Heart right ventricle (tissue), 16 donors: ENCODE measurements at regions not wholly inside any gene's neighbourhood (a gene's known extent, or its start where the extent isn't known, plus 50 kb on each side); places are given as distances from the start of the nearest gene placed in this dataset.
A peak's percentile ranks its signal among the peaks of the same experiment; 100 is the strongest.

ENCODE experiments used
- ATAC-seq, 8 donors: fragments of 200-7000 bp; cut with Tn5 transposase; one replicate each; pipeline ENCODE4 v1.9.1; 2020; ENCODE audit warnings: mild to moderate bottlenecking in 8 of 8, moderate library complexity in 8 of 8, moderate number of reproducible peaks in 1 of 8
- DNase-seq, 2 donors: peaks; one replicate each; pipeline ENCODE4 v3.0.0-alpha.2; 2020
- H3K27ac ChIP-seq, 10 donors: fragments of 200-600 bp; sonication (generic) in 2 of 10; one replicate each; pipeline versions ENCODE4 v1.5.0 to v1.8.0; 2020 to 2022; ENCODE audit warnings: mild to moderate bottlenecking in 3 of 10
- H3K27me3 ChIP-seq, 7 donors: fragments of 200-600 bp; one replicate each; pipeline ENCODE4 v1.8.0; 2021 to 2022; ENCODE audit warnings: mild to moderate bottlenecking in 2 of 7
- H3K36me3 ChIP-seq, 9 donors: fragments of 200-600 bp; sonication (generic) in 1 of 9; one replicate each; pipeline versions ENCODE4 v1.5.0 to v1.8.0; 2020 to 2022; ENCODE audit warnings: mild to moderate bottlenecking in 2 of 9
- H3K4me1 ChIP-seq, 9 donors: fragments of 200-600 bp; sonication (generic) in 1 of 9; one replicate each; pipeline versions ENCODE4 v1.5.0 to v1.8.0; 2020 to 2022; ENCODE audit warnings: mild to moderate bottlenecking in 4 of 9
- H3K4me3 ChIP-seq, 10 donors: fragments of 200-600 bp; sonication (generic) in 2 of 10; one replicate each; pipeline versions ENCODE4 v1.5.0 to v1.8.0; 2020 to 2022; ENCODE audit warnings: mild to moderate bottlenecking in 7 of 10, moderate library complexity in 2 of 10
- H3K9me3 ChIP-seq, 11 donors: fragments of 200-600 bp in 10 of 11; sonication (generic) in 2 of 11; one replicate each; pipeline versions ENCODE4 v1.5.0 to v1.8.0; 2013 to 2022; ENCODE audit warnings: mild to moderate bottlenecking in 2 of 11, control low read depth in 1 of 11, moderate library complexity in 1 of 11
- CTCF ChIP-seq, 9 donors: fragments of 200-600 bp; sonication (generic) in 2 of 9; IDR thresholded peaks; one replicate each; pipeline versions ENCODE4 v1.5.0 to v1.8.0; 2021 to 2022; ENCODE audit warnings: antibody characterized with exemption in 9 of 9, mild to moderate bottlenecking in 5 of 9, moderate library complexity in 1 of 9
- WGBS, 2 donors: extraction: QIAGEN DNeasy Blood & Tissue Kit; methylation state at CpG; one replicate each; pipeline ENCODE4 v1.1.7; 2013; ENCODE audit warnings: inconsistent platforms in 1 of 2; 5-methylcytosine and 5-hydroxymethylcytosine counted together
- intact Hi-C, 10 donors: fragments of 100-400 bp; cut with DNase I; formaldehyde crosslinking; loops; one replicate each; pipeline versions ENCODE4 v1.11.1 to v1.14.2; 2022
- donor health status: Arrhythmogenic right ventricular cardiomyopathy.
- donor health status: ischemic (EF 13 %, LVEDD 7.1; RV severe dilation, severe dysfunction).
- donor health status: healthy with polysubstance abuse.
- donor health status: DM: no; HTN: yes; CAD: no.
- donor health status: DM: no; HTN: no; CAD: no.
- donor health status: ischemic (EF 25% LVEDD 6.9; RV normal size, moderate dysfunction).
- donor health status: ischemic (EF 25% LVEDD 5.7; RV mildly dilated, moderate dysfunction).
- donor health status: healthy.
- donor health status: DM: yes; HTN: yes; CAD: no.
- donor health status: Ischemic cardiomyopathy.
- donor health status: ischemic (EF 35%, LVEDD 5.7; RV mildly dilated, moderate dysfunction).
- donor health status: nonischemic (EF 11% LVEDD 7.7; RV severe dilation, severe dysfunction).
- donor health status: DM: yes; HTN: yes; CAD: no.
- donor health status: PGD.
- donor health status: ischemic (EF 29% LVEDD 5.4; RV normal size, mild dysfunction).
- donor health status: nonischemic (EF 23%, LVEDD 6.1; RV moderate dilation, normal function).

- no peak for TF ChIP-seq CTCF (IDR thresholded peaks at IDR 0.05)
- intact Hi-C loops, result no loop called here
- Histone ChIP-seq H3K27ac (peak overlapping the region in 5 of 10 donors; percentile 13 to 43 (median 32)), H3K4me1 (peaks cover 0 to 45% (median 7%) of the 10 kb centered on the region in 9 donors), H3K36me3 (no peaks in the 10 kb centered on the region), H3K4me3 (no peak overlapping the region), H3K9me3 (no peaks in the 10 kb centered on the region), H3K27me3 (no peaks in the 10 kb centered on the region)
- 78 to 82% methylated on average over 4 of the region's 4 CpGs for WGBS, 2 donors
- DNase-seq, result no peak
- ATAC-seq, result peak in 5 of 8 donors; percentile 39 to 68 (median 49)
Observed at GRCh38 chr16:14320406-14320805, 249.3 kb downstream of the MRTFB start.
